Neural progenitor cell (in vitro differentiated cells): ENCODE measurements at regions not wholly inside any gene's neighbourhood (a gene's known extent, or its start where the extent isn't known, plus 50 kb on each side); places are given as distances from the start of the nearest gene placed in this dataset.

Experiments
- CTCF ChIP-seq: fragments of 200-600 bp; sonication (generic); IDR thresholded peaks from 2 replicates; pipeline ENCODE4 v1.5.1; 2017; ENCODE audit warnings: antibody characterized with exemption, mild to moderate bottlenecking
- EZH2 ChIP-seq: fragments of 200-600 bp; sonication (generic); IDR thresholded peaks from 2 replicates; pipeline ENCODE4 v1.6.1; 2017; ENCODE audit warnings: antibody characterized with exemption, mild to moderate bottlenecking, moderate library complexity

- TF ChIP-seq CTCF (no peak), EZH2 (no peak)
These were observed 132.9 kb upstream of the DIO3 start for GRCh38 chr14:101428409-101428808.
